ENCODE measurements at regions not wholly inside any gene's neighbourhood (a gene's known extent, or its start where the extent isn't known, plus 50 kb on each side); places are given as distances from the start of the nearest gene placed in this dataset.

GRCh38 chr21:28371713-28372112 is 621.0 kb downstream of the LTN1 start:
- Histone ChIP-seq H3K4me1 (no peaks in the 10 kb centered on the region), H3K36me3 (no peaks in the 10 kb centered on the region), H3K9me3 (peaks cover 0 to 28% (median 9%) of the 10 kb centered on the region in 11 donors), H3K27ac (no peak overlapping the region), H3K27me3 (no peaks in the 10 kb centered on the region), H3K4me3 (no peak overlapping the region)
- ATAC-seq (no peak), DNase-seq (no peak)
- intact Hi-C loops (cut with DNase I): no loop called here
- TF ChIP-seq CTCF (IDR thresholded peaks at IDR 0.05): no peak
- WGBS, 2 donors: 80 to 91% methylated on average over 4 of the region's 4 CpGs

- Histone ChIP-seq H3K27ac (no peak overlapping the region), H3K9me3 (no peaks in the 10 kb centered on the region), H3K27me3 (no peaks in the 10 kb centered on the region), H3K4me1 (no peaks in the 10 kb centered on the region), H3K36me3 (no peaks in the 10 kb centered on the region), H3K4me3 (no peak overlapping the region)
- DNase-seq (no peak), ATAC-seq (no peak)
- intact Hi-C loops (cut with DNase I): loop anchor here in 1 of 10 donors (10.0 kb wide), 1 partner anchor 146 kb away; no protein-coding TSS in a partner anchor
- TF ChIP-seq CTCF (IDR thresholded peaks at IDR 0.05): no peak
These were observed 633.4 kb downstream of the LTN1 start for GRCh38 chr21:28359300-28359699.

GRCh38 chr21:28358702-28359101 is 634.0 kb downstream of the LTN1 start:
- Histone ChIP-seq H3K4me1 (no peaks in the 10 kb centered on the region), H3K36me3 (no peaks in the 10 kb centered on the region), H3K27ac (no peak overlapping the region), H3K4me3 (no peak overlapping the region), H3K9me3 (no peaks in the 10 kb centered on the region), H3K27me3 (no peaks in the 10 kb centered on the region)
- intact Hi-C loops (cut with DNase I): loop anchor here in 1 of 10 donors (10.0 kb wide), 1 partner anchor 146 kb away; no protein-coding TSS in a partner anchor
- no peak for DNase-seq
- no peak for ATAC-seq
- TF ChIP-seq CTCF (IDR thresholded peaks at IDR 0.05): no peak
- WGBS, 2 donors: 90 to 93% methylated on average over 4 of the region's 4 CpGs

GRCh38 chr21:28358170-28358569 is 634.5 kb downstream of the LTN1 start:
- DNase-seq (no peak), ATAC-seq (no peak)
- no peaks in the 10 kb centered on the region for H3K4me1 ChIP-seq
- no peaks in the 10 kb centered on the region for H3K36me3 ChIP-seq
- H3K27ac ChIP-seq: no peak overlapping the region
- no peak for TF ChIP-seq CTCF (IDR thresholded peaks at IDR 0.05)
- H3K4me3 ChIP-seq: no peak overlapping the region
- H3K27me3 ChIP-seq: no peaks in the 10 kb centered on the region
- 90 to 93% methylated on average over 1 of the region's 1 CpG for WGBS, 2 donors
- H3K9me3 ChIP-seq: no peaks in the 10 kb centered on the region
- intact Hi-C loops (cut with DNase I): loop anchor here in 1 of 10 donors (10.0 kb wide), 1 partner anchor 147 kb away; no protein-coding TSS in a partner anchor

Measured in heart right ventricle (tissue), 16 donors.